Astrocyte (in vitro differentiated cells and primary cell): ENCODE measurements at regions not wholly inside any gene's neighbourhood (a gene's known extent, or its start where the extent isn't known, plus 50 kb on each side); places are given as distances from the start of the nearest gene placed in this dataset.

Experiments used
- DNase-seq: peaks from one replicate; pipeline ENCODE4 v3.0.0-alpha.2; 2010; ENCODE audit warnings: low read depth
- FAIRE-seq: peaks from 2 replicates; lab custom pipeline; 2011; peaks lifted over from hg19 to GRCh38; lab: Jason Lieb, UNC
- H2AFZ ChIP-seq: 2 replicates; pipeline ENCODE4 v1.6.0; 2012; ENCODE audit warnings: low read depth, low read length, inconsistent platforms
- H3K27ac ChIP-seq: 2 replicates; pipeline ENCODE4 v1.5.1; 2011; ENCODE audit warnings: low read depth, low read length, inconsistent platforms
- H3K27me3 ChIP-seq: 2 replicates; pipeline ENCODE4 v1.6.0; 2011; ENCODE audit warnings: low read length, inconsistent platforms; ENCODE audit not compliant: insufficient read depth
- H3K36me3 ChIP-seq: 2 replicates; pipeline ENCODE4 v1.5.1; 2011; ENCODE audit warnings: low read length, inconsistent platforms; ENCODE audit not compliant: insufficient read depth
- H3K4me1 ChIP-seq: 2 replicates; pipeline ENCODE4 v1.5.1; 2011; ENCODE audit warnings: low read length, inconsistent platforms; ENCODE audit not compliant: insufficient read depth
- H3K4me2 ChIP-seq: 2 replicates; pipeline ENCODE4 v1.6.0; 2012; ENCODE audit warnings: low read length, inconsistent platforms
- H3K4me3 ChIP-seq: 2 replicates; pipeline ENCODE4 v1.5.1; 2011; ENCODE audit warnings: low read depth, mild to moderate bottlenecking, low read length, inconsistent platforms; ENCODE audit not compliant: insufficient read depth
- H3K79me2 ChIP-seq: 2 replicates; pipeline ENCODE4 v1.6.0; 2012; ENCODE audit warnings: mild to moderate bottlenecking, low read length, inconsistent platforms; ENCODE audit not compliant: insufficient read depth
- H3K9ac ChIP-seq: 2 replicates; pipeline ENCODE4 v1.6.0; 2012; ENCODE audit warnings: mild to moderate bottlenecking, low read length, inconsistent platforms
- H3K9me3 ChIP-seq: 2 replicates; pipeline ENCODE4 v1.5.1; 2012; ENCODE audit warnings: low read depth, mild to moderate bottlenecking, low read length, inconsistent platforms; ENCODE audit not compliant: insufficient read depth
- H4K20me1 ChIP-seq: 2 replicates; pipeline ENCODE4 v1.6.0; 2012; ENCODE audit warnings: low read length, inconsistent platforms; ENCODE audit not compliant: insufficient read depth
- H3K27ac Mint-ChIP-seq: one replicate; pipeline ENCODE4 v1.8.0; 2021; ENCODE audit warnings: mild to moderate bottlenecking, mixed read lengths; ENCODE audit not compliant: unreplicated experiment
- H3K27me3 Mint-ChIP-seq: one replicate; pipeline ENCODE4 v1.8.0; 2021; ENCODE audit warnings: low read depth, mixed read lengths; ENCODE audit not compliant: unreplicated experiment
- H3K36me3 Mint-ChIP-seq: one replicate; pipeline ENCODE4 v1.8.0; 2021; ENCODE audit warnings: low read depth, mixed read lengths; ENCODE audit not compliant: unreplicated experiment
- H3K4me1 Mint-ChIP-seq: one replicate; pipeline ENCODE4 v1.8.0; 2021; ENCODE audit warnings: low read depth, mixed read lengths; ENCODE audit not compliant: unreplicated experiment
- H3K4me3 Mint-ChIP-seq: one replicate; pipeline ENCODE4 v1.8.0; 2021; ENCODE audit warnings: mild to moderate bottlenecking, moderate library complexity, mixed read lengths; ENCODE audit not compliant: unreplicated experiment
- H3K9me3 Mint-ChIP-seq: one replicate; pipeline ENCODE4 v1.8.0; 2021; ENCODE audit warnings: mild to moderate bottlenecking, mixed read lengths; ENCODE audit not compliant: unreplicated experiment
- CTCF ChIP-seq: IDR thresholded peaks from 2 replicates; pipeline ENCODE4 v1.5.1; 2011; ENCODE audit warnings: low read depth, mild to moderate bottlenecking, inconsistent platforms, low read length, moderate library complexity; ENCODE audit not compliant: insufficient read depth
- EZH2 ChIP-seq: IDR thresholded peaks from 2 replicates; pipeline ENCODE4 v1.6.1; 2012; ENCODE audit warnings: mild to moderate bottlenecking, low read length, inconsistent platforms; ENCODE audit not compliant: insufficient read depth

GRCh38 chr21:43349644-43350043 is 77.3 kb downstream of the SIK1 start:
- no peak for FAIRE-seq
- peaks cover 5% of the 10 kb centered on the region for H3K9me3 Mint-ChIP-seq

GRCh38 chr21:43348801-43349261 is 78.1 kb downstream of the SIK1 start:
- Mint-ChIP-seq H3K27me3 (peaks cover 4% of the 10 kb centered on the region), H3K27ac (no peak overlapping the region), H3K4me1 (no peaks in the 10 kb centered on the region), H3K4me3 (no peak overlapping the region), H3K9me3 (peaks cover 5% of the 10 kb centered on the region), H3K36me3 (no peaks in the 10 kb centered on the region)
- H3K27me3 ChIP-seq: no peaks in the 10 kb centered on the region
- no peaks in the 10 kb centered on the region for H3K9me3 ChIP-seq
- no peaks in the 10 kb centered on the region for H3K4me1 ChIP-seq
- no peak overlapping the region for H3K9ac ChIP-seq
- no peak overlapping the region for H3K4me2 ChIP-seq
- no peak overlapping the region for H2AFZ ChIP-seq
- no peak overlapping the region for H3K4me3 ChIP-seq
- FAIRE-seq (no peak), DNase-seq (no peak)
- no peak overlapping the region for H3K27ac ChIP-seq
- no peaks in the 10 kb centered on the region for H4K20me1 ChIP-seq
- TF ChIP-seq CTCF (no peak), EZH2 (no peak)
- H3K79me2 ChIP-seq: no peaks in the 10 kb centered on the region
- no peaks in the 10 kb centered on the region for H3K36me3 ChIP-seq

More at GRCh38 chr21:43349644-43350043, 77.3 kb downstream of the SIK1 start:
- Mint-ChIP-seq H3K27me3 (peaks cover 5% of the 10 kb centered on the region), H3K36me3 (no peaks in the 10 kb centered on the region), H3K27ac (no peak overlapping the region), H3K4me1 (no peaks in the 10 kb centered on the region), H3K4me3 (no peak overlapping the region)
- H3K9me3 ChIP-seq: no peaks in the 10 kb centered on the region
- H4K20me1 ChIP-seq: no peaks in the 10 kb centered on the region
- no peaks in the 10 kb centered on the region for H3K27me3 ChIP-seq
- TF ChIP-seq EZH2 (no peak), CTCF (no peak)
- H3K4me2 ChIP-seq: no peak overlapping the region
- no peaks in the 10 kb centered on the region for H3K79me2 ChIP-seq
- no peaks in the 10 kb centered on the region for H3K4me1 ChIP-seq
- H2AFZ ChIP-seq: no peak overlapping the region
- H3K27ac ChIP-seq: no peak overlapping the region
- H3K9ac ChIP-seq: no peak overlapping the region
- H3K36me3 ChIP-seq: no peaks in the 10 kb centered on the region
- H3K4me3 ChIP-seq: no peak overlapping the region
- no peak for DNase-seq

GRCh38 chr21:43348170-43348766 is 78.7 kb downstream of the SIK1 start:
- Histone ChIP-seq H3K9ac (no peak overlapping the region), H3K79me2 (no peaks in the 10 kb centered on the region), H4K20me1 (no peaks in the 10 kb centered on the region), H3K27ac (no peak overlapping the region), H2AFZ (no peak overlapping the region), H3K27me3 (no peaks in the 10 kb centered on the region), H3K9me3 (no peaks in the 10 kb centered on the region), H3K4me2 (no peak overlapping the region), H3K4me3 (no peak overlapping the region), H3K36me3 (no peaks in the 10 kb centered on the region), H3K4me1 (no peaks in the 10 kb centered on the region)
- Mint-ChIP-seq H3K9me3 (peaks cover 5% of the 10 kb centered on the region), H3K4me3 (no peak overlapping the region), H3K36me3 (no peaks in the 10 kb centered on the region), H3K4me1 (no peaks in the 10 kb centered on the region), H3K27me3 (peaks cover 4% of the 10 kb centered on the region), H3K27ac (no peak overlapping the region)
- TF ChIP-seq CTCF (no peak), EZH2 (no peak)
- no peak for DNase-seq
- FAIRE-seq: no peak
